Esophagus muscularis mucosa (tissue), 4 donors: ENCODE measurements at regions not wholly inside any gene's neighbourhood (a gene's known extent, or its start where the extent isn't known, plus 50 kb on each side); places are given as distances from the start of the nearest gene placed in this dataset.

Source experiments
- DNase-seq: peaks from one replicate; pipeline ENCODE4 v3.0.0-alpha.2; 2017; ENCODE audit errors: extremely low spot score
- H3K27ac ChIP-seq, 4 donors: fragments of 200-600 bp; sonication (generic); replicated peaks in 1 of 4; 1 replicate in 3 of 4; 2 replicates in 1 of 4; pipeline ENCODE4 v1.5.1; 2016 to 2019; ENCODE audit warnings: mild to moderate bottlenecking in 1 of 4
- H3K27me3 ChIP-seq, 4 donors: fragments of 200-600 bp; sonication (generic); one replicate each; pipeline versions ENCODE4 v1.5.1 to v1.6.0; 2016 to 2019
- H3K36me3 ChIP-seq, 4 donors: fragments of 200-600 bp; sonication (generic); one replicate each; pipeline ENCODE4 v1.5.1; 2016 to 2019
- H3K4me1 ChIP-seq, 4 donors: fragments of 200-600 bp; sonication (generic); one replicate each; pipeline ENCODE4 v1.5.1; 2016 to 2019
- H3K4me3 ChIP-seq, 4 donors: fragments of 200-600 bp; sonication (generic); 1 replicate in 2 of 4; 2 replicates in 2 of 4; pipeline ENCODE4 v1.5.1; 2016 to 2019; ENCODE audit warnings: mild to moderate bottlenecking in 4 of 4, moderate library complexity in 1 of 4
- H3K9me3 ChIP-seq, 4 donors: fragments of 200-600 bp; sonication (generic); 1 replicate in 3 of 4; 2 replicates in 1 of 4; pipeline ENCODE4 v1.5.1; 2016 to 2019
- CTCF ChIP-seq, 3 experiments: fragments of 200-600 bp in 2 of 3; fragments of 450-650 bp in 1 of 3; sonication (generic) in 2 of 3; IDR thresholded peaks; one replicate each; pipeline ENCODE4 v1.5.1; 2017 to 2019; ENCODE audit warnings: antibody characterized with exemption in 3 of 3, mild to moderate bottlenecking in 2 of 3, moderate library complexity in 1 of 3
- EP300 ChIP-seq: sonication (generic); formaldehyde crosslinking; IDR thresholded peaks from one replicate; pipeline ENCODE4 v1.6.1; 2017; ENCODE audit warnings: antibody characterized with exemption
- POLR2A ChIP-seq: fragments of 450-650 bp; IDR thresholded peaks from one replicate; pipeline ENCODE4 v1.6.1; 2017; ENCODE audit warnings: antibody characterized with exemption, moderate library complexity, mild to moderate bottlenecking, low read depth
- POLR2AphosphoS5 ChIP-seq, 2 donors: sonication (generic); formaldehyde crosslinking; IDR thresholded peaks; one replicate each; pipeline ENCODE4 v1.6.1; 2017; ENCODE audit warnings: antibody characterized with exemption in 2 of 2
- WGBS: methylation state at CpG from one replicate; pipeline ENCODE4 v1.1.5; 2018; 5-methylcytosine and 5-hydroxymethylcytosine counted together
- intact Hi-C: fragments of 100-400 bp; cut with DNase I; formaldehyde crosslinking; loops from one replicate; pipeline ENCODE4 v1.15.1; 2023

GRCh38 chr11:109046284-109046992 lies 375.6 kb upstream of the C11orf87 start:
- Histone ChIP-seq H3K27ac (no peak overlapping the region), H3K4me1 (no peaks in the 10 kb centered on the region), H3K4me3 (no peak overlapping the region), H3K36me3 (no peaks in the 10 kb centered on the region), H3K9me3 (no peaks in the 10 kb centered on the region), H3K27me3 (no peaks in the 10 kb centered on the region)
- no peak for TF ChIP-seq CTCF (IDR thresholded peaks at IDR 0.05)
- no peak for TF ChIP-seq EP300
- no peak for TF ChIP-seq POLR2AphosphoS5 (IDR thresholded peaks at IDR 0.05)
- TF ChIP-seq POLR2A: no peak
- 84% methylated on average over 11 of the region's 11 CpGs for WGBS
- DNase-seq: no peak
- intact Hi-C loops: no loop called here

- intact Hi-C loops: no loop called here
Observed at GRCh38 chr11:109048098-109048497, 373.9 kb upstream of the C11orf87 start.

GRCh38 chr11:109051200-109051599 lies 370.8 kb upstream of the C11orf87 start:
- intact Hi-C loops: no loop called here
- TF ChIP-seq CTCF (IDR thresholded peaks at IDR 0.05): no peak
- no peak for TF ChIP-seq EP300
- TF ChIP-seq POLR2A: no peak
- TF ChIP-seq POLR2AphosphoS5 (IDR thresholded peaks at IDR 0.05): no peak
- H3K27ac ChIP-seq: no peak overlapping the region
- no peaks in the 10 kb centered on the region for H3K36me3 ChIP-seq
- H3K9me3 ChIP-seq: no peaks in the 10 kb centered on the region
- H3K27me3 ChIP-seq: no peaks in the 10 kb centered on the region
- H3K4me1 ChIP-seq: no peaks in the 10 kb centered on the region
- 90% methylated on average over 3 of the region's 3 CpGs for WGBS
- DNase-seq: peak; percentile 64
- H3K4me3 ChIP-seq: no peak overlapping the region

More at GRCh38 chr11:109048098-109048497, 373.9 kb upstream of the C11orf87 start:
- no peak for DNase-seq
- Histone ChIP-seq H3K4me1 (no peaks in the 10 kb centered on the region), H3K9me3 (no peaks in the 10 kb centered on the region), H3K27ac (no peak overlapping the region), H3K36me3 (no peaks in the 10 kb centered on the region), H3K4me3 (no peak overlapping the region), H3K27me3 (no peaks in the 10 kb centered on the region)
- no peak for TF ChIP-seq CTCF (IDR thresholded peaks at IDR 0.05)
- TF ChIP-seq EP300: no peak
- TF ChIP-seq POLR2A: no peak
- no peak for TF ChIP-seq POLR2AphosphoS5 (IDR thresholded peaks at IDR 0.05)

GRCh38 chr11:109059402-109059801 lies 362.6 kb upstream of the C11orf87 start:
- no peak for DNase-seq
- WGBS: 84% methylated on average over 5 of the region's 5 CpGs
- intact Hi-C loops: no loop called here
- H3K36me3 ChIP-seq: no peaks in the 10 kb centered on the region
- no peaks in the 10 kb centered on the region for H3K27me3 ChIP-seq
- TF ChIP-seq EP300 (no peak), CTCF (IDR thresholded peaks at IDR 0.05) (no peak), POLR2A (no peak), POLR2AphosphoS5 (IDR thresholded peaks at IDR 0.05) (no peak)
- no peak overlapping the region for H3K27ac ChIP-seq
- no peak overlapping the region for H3K4me3 ChIP-seq
- H3K4me1 ChIP-seq: no peaks in the 10 kb centered on the region
- no peaks in the 10 kb centered on the region for H3K9me3 ChIP-seq

GRCh38 chr11:109061394-109061793 lies 360.6 kb upstream of the C11orf87 start:
- TF ChIP-seq POLR2AphosphoS5 (IDR thresholded peaks at IDR 0.05): no peak
- no peak for TF ChIP-seq CTCF (IDR thresholded peaks at IDR 0.05)
- no peak for TF ChIP-seq POLR2A
- no peak for TF ChIP-seq EP300
- intact Hi-C loops: no loop called here
- no peak overlapping the region for H3K27ac ChIP-seq
- no peaks in the 10 kb centered on the region for H3K9me3 ChIP-seq
- 90% methylated on average over 1 of the region's 1 CpG for WGBS
- DNase-seq: no peak
- H3K36me3 ChIP-seq: no peaks in the 10 kb centered on the region
- H3K4me3 ChIP-seq: no peak overlapping the region
- H3K4me1 ChIP-seq: no peaks in the 10 kb centered on the region
- H3K27me3 ChIP-seq: no peaks in the 10 kb centered on the region
